ENCODE measurements at regions not wholly inside any gene's neighbourhood (a gene's known extent, or its start where the extent isn't known, plus 50 kb on each side); places are given as distances from the start of the nearest gene placed in this dataset.
"Not testable (repeated sequence)": the region's sequence is repeated elsewhere in the genome, so short reads cannot be mapped to it uniquely, and the experiment has no call there.

DNA sequence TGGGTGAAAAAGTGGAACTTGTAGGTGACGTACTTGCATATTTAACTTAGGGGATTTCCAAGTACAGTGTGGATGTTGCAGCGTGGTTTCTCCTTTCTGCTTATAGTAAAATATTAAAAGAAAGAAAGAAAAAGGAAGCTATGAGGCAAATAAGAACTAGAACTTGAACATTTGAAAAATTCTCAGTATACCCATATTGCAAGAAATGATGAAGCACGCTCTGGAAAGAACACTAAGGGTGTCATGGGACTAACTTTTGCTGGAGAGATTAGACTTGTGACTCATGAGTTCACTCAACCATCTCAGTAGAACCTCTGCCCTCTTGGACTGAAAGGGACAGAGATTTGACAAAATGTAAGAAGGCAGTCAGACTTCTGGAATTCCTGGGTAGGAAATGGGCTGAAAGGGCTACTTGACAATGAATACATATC is 704.5 kb upstream of the ADGRL4 start:
- Histone ChIP-seq H3K27ac (no peak overlapping the region), H3K36me3 (no peaks in the 10 kb centered on the region), H3K4me3 (no peak overlapping the region), H3K4me1 (no peaks in the 10 kb centered on the region), H3K9me3 (no peaks in the 10 kb centered on the region), H3K27me3 (no peaks in the 10 kb centered on the region)
- DNase-seq (ENCODE audit: low spot score): no peak
- no peak for TF ChIP-seq CTCF (IDR thresholded peaks at IDR 0.05)

- Histone ChIP-seq H3K4me1 (no peaks in the 10 kb centered on the region), H3K4me3 (no peak overlapping the region), H3K9me3 (no peaks in the 10 kb centered on the region), H3K36me3 (no peaks in the 10 kb centered on the region), H3K27me3 (no peaks in the 10 kb centered on the region), H3K27ac (no peak overlapping the region)
- no peak for DNase-seq (ENCODE audit: low spot score)
- TF ChIP-seq CTCF (IDR thresholded peaks at IDR 0.05): no peak
Measured at GRCh38 chr1:79708646-79709265, 702.2 kb upstream of the ADGRL4 start.

DNA sequence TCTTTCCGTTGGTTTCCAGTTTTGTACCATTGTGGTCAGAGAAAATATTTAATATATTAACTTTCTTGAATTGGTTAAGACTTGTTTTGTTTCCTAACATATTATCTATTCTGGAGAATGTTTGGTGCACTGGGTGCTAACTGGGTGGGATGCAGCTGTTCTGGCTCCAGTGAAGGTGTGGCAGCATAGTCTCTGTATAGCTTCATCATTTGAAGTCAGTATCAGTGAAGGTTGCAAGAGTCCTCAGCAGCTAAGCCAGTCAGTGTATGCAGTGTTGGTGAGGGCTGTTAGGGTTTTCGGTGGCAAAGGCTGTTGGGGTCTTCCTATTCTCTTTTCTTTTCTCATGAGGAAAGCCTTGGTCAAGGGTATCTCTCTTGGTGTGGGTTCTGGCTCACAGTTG is 698.7 kb upstream of the ADGRL4 start:
- Histone ChIP-seq H3K9me3 (no peaks in the 10 kb centered on the region), H3K36me3 (no peaks in the 10 kb centered on the region), H3K27ac (no peak overlapping the region), H3K4me3 (no peak overlapping the region), H3K4me1 (no peaks in the 10 kb centered on the region), H3K27me3 (no peaks in the 10 kb centered on the region)
- no peak for DNase-seq (ENCODE audit: low spot score)
- no peak for TF ChIP-seq CTCF (IDR thresholded peaks at IDR 0.05)

- TF ChIP-seq CTCF (IDR thresholded peaks at IDR 0.05): no peak
- no peak for DNase-seq (ENCODE audit: low spot score)
- Histone ChIP-seq H3K9me3 (no peaks in the 10 kb centered on the region), H3K36me3 (no peaks in the 10 kb centered on the region), H3K4me1 (no peaks in the 10 kb centered on the region), H3K4me3 (no peak overlapping the region), H3K27me3 (no peaks in the 10 kb centered on the region), H3K27ac (no peak overlapping the region)
Measured at GRCh38 chr1:79704067-79704466, 697.5 kb upstream of the ADGRL4 start.

DNA sequence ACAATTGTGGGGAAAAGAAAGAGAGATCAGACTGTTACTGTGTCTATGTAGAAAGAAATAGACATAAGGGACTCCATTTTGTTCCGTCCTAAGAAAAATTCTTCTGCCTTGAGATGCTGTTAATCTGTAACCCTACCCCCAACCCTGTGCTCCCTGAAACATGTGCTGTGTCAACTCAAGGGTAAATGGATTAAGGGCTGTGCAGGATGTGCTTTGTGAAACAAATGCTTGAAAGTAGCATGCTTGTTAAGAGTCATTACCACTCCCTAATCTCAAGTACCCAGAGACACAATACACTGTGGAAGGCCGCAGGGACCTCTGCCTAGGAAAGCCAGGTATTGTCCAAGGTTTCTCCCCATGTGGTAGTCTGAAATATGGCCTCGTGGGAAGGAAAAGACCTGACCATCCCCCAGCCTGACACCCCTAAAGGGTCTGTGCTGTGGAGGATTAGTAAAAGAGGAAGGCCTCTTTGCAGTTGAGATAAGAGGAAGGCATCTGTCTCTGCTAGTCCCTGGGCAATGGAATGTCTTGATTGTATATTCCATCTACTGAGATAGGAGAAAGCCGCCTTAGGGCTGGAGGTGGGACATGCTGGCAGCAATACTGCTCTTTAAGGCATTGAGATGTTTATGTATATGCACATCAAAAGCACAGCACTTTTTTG is 695.9 kb upstream of the ADGRL4 start:
- H3K27me3 ChIP-seq; H3K4me3 ChIP-seq; H3K9me3 ChIP-seq; H3K4me1 ChIP-seq; H3K36me3 ChIP-seq; DNase-seq (ENCODE audit: low spot score); H3K27ac ChIP-seq: not testable (repeated sequence)

GRCh38 chr1:79695138-79695537 is 688.6 kb upstream of the ADGRL4 start:
- H3K9me3 ChIP-seq: no peaks in the 10 kb centered on the region
- H3K27me3 ChIP-seq: no peaks in the 10 kb centered on the region
- H3K27ac ChIP-seq: no peak overlapping the region
- H3K4me1 ChIP-seq: no peaks in the 10 kb centered on the region
- H3K4me3 ChIP-seq: no peak overlapping the region
- no peak for DNase-seq (ENCODE audit: low spot score)
- TF ChIP-seq CTCF (IDR thresholded peaks at IDR 0.05): no peak
- H3K36me3 ChIP-seq: no peaks in the 10 kb centered on the region

Data from right atrium auricular region (tissue), 2 donors.